ENCODE measurements at regions not wholly inside any gene's neighbourhood (a gene's known extent, or its start where the extent isn't known, plus 50 kb on each side); places are given as distances from the start of the nearest gene placed in this dataset.

DNA sequence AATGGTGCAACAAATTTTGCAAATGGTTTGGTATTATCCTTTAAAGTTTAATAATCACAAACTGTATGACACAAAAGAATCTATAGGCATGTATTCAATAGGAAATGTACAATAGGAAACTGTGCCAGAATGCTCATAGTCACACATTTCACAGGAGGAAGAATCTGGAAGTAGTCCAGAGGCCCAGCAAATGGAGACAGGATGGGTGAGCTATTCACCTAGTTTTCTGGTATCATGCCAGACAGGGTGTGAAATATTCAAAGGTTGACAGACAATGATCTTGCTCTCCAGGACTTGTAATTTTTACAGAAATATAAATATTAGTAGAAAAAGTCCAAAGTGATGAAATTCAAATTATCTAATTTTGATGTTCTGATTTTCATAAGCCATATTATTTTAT, 520.1 kb upstream of the IMPG1 start:
- TF ChIP-seq, protein P1, sequence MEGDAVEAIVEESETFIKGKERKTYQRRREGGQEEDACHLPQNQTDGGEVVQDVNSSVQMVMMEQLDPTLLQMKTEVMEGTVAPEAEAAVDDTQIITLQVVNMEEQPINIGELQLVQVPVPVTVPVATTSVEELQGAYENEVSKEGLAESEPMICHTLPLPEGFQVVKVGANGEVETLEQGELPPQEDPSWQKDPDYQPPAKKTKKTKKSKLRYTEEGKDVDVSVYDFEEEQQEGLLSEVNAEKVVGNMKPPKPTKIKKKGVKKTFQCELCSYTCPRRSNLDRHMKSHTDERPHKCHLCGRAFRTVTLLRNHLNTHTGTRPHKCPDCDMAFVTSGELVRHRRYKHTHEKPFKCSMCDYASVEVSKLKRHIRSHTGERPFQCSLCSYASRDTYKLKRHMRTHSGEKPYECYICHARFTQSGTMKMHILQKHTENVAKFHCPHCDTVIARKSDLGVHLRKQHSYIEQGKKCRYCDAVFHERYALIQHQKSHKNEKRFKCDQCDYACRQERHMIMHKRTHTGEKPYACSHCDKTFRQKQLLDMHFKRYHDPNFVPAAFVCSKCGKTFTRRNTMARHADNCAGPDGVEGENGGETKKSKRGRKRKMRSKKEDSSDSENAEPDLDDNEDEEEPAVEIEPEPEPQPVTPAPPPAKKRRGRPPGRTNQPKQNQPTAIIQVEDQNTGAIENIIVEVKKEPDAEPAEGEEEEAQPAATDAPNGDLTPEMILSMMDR (optimal IDR thresholded peaks at IDR 0.05 in 1 of 3, IDR thresholded peaks at IDR 0.05 in 1 of 3, conservative IDR thresholded peaks at IDR 0.05 in 1 of 3; ENCODE audit: extremely low read depth in 1 of 3, insufficient read depth in 2 of 3, low read length in 3 of 3): no peak
- no peak for TF ChIP-seq EZH2 (IDR thresholded peaks at IDR 0.05; ENCODE audit: low read length)

Measured in keratinocyte (primary cell).